MM.1S (cell line): ENCODE measurements at regions not wholly inside any gene's neighbourhood (a gene's known extent, or its start where the extent isn't known, plus 50 kb on each side); places are given as distances from the start of the nearest gene placed in this dataset.

Experiments
- DNase-seq: peaks from one replicate; pipeline ENCODE4 v3.0.0-alpha.2; 2015
- H2AFZ ChIP-seq: fragments of 300-600 bp; sonication (generic); 2 replicates; pipeline ENCODE4 v1.6.0; 2016; ENCODE audit warnings: antibody characterized with exemption, low read length
- H3F3A ChIP-seq: fragments of 300-600 bp; sonication (generic); 2 replicates; pipeline ENCODE4 v1.6.1; 2016; ENCODE audit warnings: mild to moderate bottlenecking, antibody characterized with exemption, low read length, moderate library complexity, mixed read lengths; ENCODE audit not compliant: insufficient read depth
- H3K27ac ChIP-seq: fragments of 300-600 bp; sonication (generic); 2 replicates; pipeline ENCODE4 v1.5.1; 2016; ENCODE audit warnings: mild to moderate bottlenecking, low read length
- H3K27me3 ChIP-seq: fragments of 300-600 bp; sonication (generic); replicated peaks from 2 replicates; pipeline ENCODE4 v1.6.0; 2016; ENCODE audit warnings: low read length; ENCODE audit not compliant: insufficient read depth
- H3K36me3 ChIP-seq: fragments of 300-600 bp; sonication (generic); replicated peaks from 2 replicates; pipeline ENCODE4 v1.6.1; 2016; ENCODE audit warnings: mild to moderate bottlenecking, low read length, mixed read lengths; ENCODE audit not compliant: insufficient read depth
- H3K4me1 ChIP-seq: fragments of 300-600 bp; sonication (generic); 2 replicates; pipeline ENCODE4 v1.6.1; 2016; ENCODE audit warnings: low read length, mixed read lengths
- H3K4me2 ChIP-seq: fragments of 300-600 bp; sonication (generic); 2 replicates; pipeline ENCODE4 v1.6.0; 2016; ENCODE audit warnings: low read depth, low read length
- H3K4me3 ChIP-seq: fragments of 300-600 bp; sonication (generic); 2 replicates; pipeline ENCODE4 v1.5.1; 2016; ENCODE audit warnings: low read length, mixed read lengths
- H3K79me2 ChIP-seq: fragments of 300-600 bp; sonication (generic); 2 replicates; pipeline ENCODE4 v1.6.1; 2016; ENCODE audit warnings: mixed run types, low read length, mixed read lengths
- H3K9ac ChIP-seq: fragments of 300-600 bp; sonication (generic); 2 replicates; pipeline ENCODE4 v1.6.1; 2016; ENCODE audit warnings: low read length, mixed read lengths
- H3K9me2 ChIP-seq: fragments of 300-600 bp; sonication (generic); replicated peaks from 2 replicates; pipeline ENCODE4 v1.6.1; 2016; ENCODE audit warnings: mild to moderate bottlenecking, low read length, mixed read lengths; ENCODE audit not compliant: insufficient read depth
- H3K9me3 ChIP-seq: fragments of 300-600 bp; sonication (generic); replicated peaks from 2 replicates; pipeline ENCODE4 v1.6.1; 2016; ENCODE audit warnings: mild to moderate bottlenecking, low read length, mixed read lengths; ENCODE audit not compliant: insufficient read depth
- H4K20me1 ChIP-seq: fragments of 300-600 bp; sonication (generic); 2 replicates; pipeline ENCODE4 v1.6.1; 2016; ENCODE audit warnings: mild to moderate bottlenecking, low read length, moderate library complexity, mixed read lengths; ENCODE audit not compliant: insufficient read depth
- CTCF ChIP-seq: fragments of 300-600 bp; sonication (generic); IDR thresholded peaks from 2 replicates; pipeline ENCODE4 v1.5.1; 2016; ENCODE audit warnings: antibody characterized with exemption, low read length, mixed read lengths
- EZH2 ChIP-seq: fragments of 300-600 bp; sonication (generic); optimal IDR thresholded peaks from 2 replicates; pipeline ENCODE3; 2017; ENCODE audit warnings: low read depth, mild to moderate bottlenecking, antibody characterized with exemption, low read length, mixed read lengths
- EZH2phosphoT487 ChIP-seq: fragments of 300-600 bp; sonication (generic); IDR thresholded peaks from 2 replicates; pipeline ENCODE4 v1.6.1; 2018; ENCODE audit warnings: antibody characterized with exemption, low read length

GRCh38 chr5:56388229-56388985 is 155.3 kb upstream of the ANKRD55 start:
- H3K36me3 ChIP-seq: no peaks in the 10 kb centered on the region
- no peak for DNase-seq
- H3K27me3 ChIP-seq: no peaks in the 10 kb centered on the region
- H3K9me3 ChIP-seq: no peaks in the 10 kb centered on the region
- H2AFZ ChIP-seq: no peak overlapping the region
- H3K27ac ChIP-seq: no peak overlapping the region
- no peak overlapping the region for H3K4me3 ChIP-seq
- H3F3A ChIP-seq: no peaks in the 10 kb centered on the region
- H3K4me2 ChIP-seq: no peak overlapping the region
- no peaks in the 10 kb centered on the region for H4K20me1 ChIP-seq
- TF ChIP-seq EZH2 (no peak), CTCF (no peak), EZH2phosphoT487 (no peak)
- no peak overlapping the region for H3K9ac ChIP-seq
- H3K9me2 ChIP-seq: no peaks in the 10 kb centered on the region
- no peaks in the 10 kb centered on the region for H3K79me2 ChIP-seq
- H3K4me1 ChIP-seq: no peaks in the 10 kb centered on the region

GRCh38 chr5:56386046-56386445 is 152.9 kb upstream of the ANKRD55 start:
- Histone ChIP-seq H3F3A (no peaks in the 10 kb centered on the region), H3K27me3 (no peaks in the 10 kb centered on the region), H3K79me2 (no peaks in the 10 kb centered on the region), H3K36me3 (no peaks in the 10 kb centered on the region), H4K20me1 (no peaks in the 10 kb centered on the region), H3K4me2 (no peak overlapping the region), H3K9ac (no peak overlapping the region), H3K4me3 (no peak overlapping the region), H3K4me1 (no peaks in the 10 kb centered on the region), H3K9me3 (no peaks in the 10 kb centered on the region), H3K27ac (no peak overlapping the region), H2AFZ (no peak overlapping the region), H3K9me2 (no peaks in the 10 kb centered on the region)
- TF ChIP-seq EZH2: no peak
- TF ChIP-seq CTCF: no peak
- TF ChIP-seq EZH2phosphoT487: no peak
- DNase-seq: no peak

GRCh38 chr5:56384186-56384585 is 151.1 kb upstream of the ANKRD55 start:
- no peak overlapping the region for H3K9ac ChIP-seq
- no peak for DNase-seq
- no peaks in the 10 kb centered on the region for H3K4me1 ChIP-seq
- H3K9me3 ChIP-seq: no peaks in the 10 kb centered on the region
- no peak overlapping the region for H3K4me2 ChIP-seq
- H3K27ac ChIP-seq: no peak overlapping the region
- H3K4me3 ChIP-seq: no peak overlapping the region
- no peaks in the 10 kb centered on the region for H3K27me3 ChIP-seq
- no peaks in the 10 kb centered on the region for H3K36me3 ChIP-seq
- no peaks in the 10 kb centered on the region for H3K9me2 ChIP-seq
- no peak overlapping the region for H2AFZ ChIP-seq
- no peaks in the 10 kb centered on the region for H3F3A ChIP-seq
- no peak for TF ChIP-seq EZH2
- TF ChIP-seq EZH2phosphoT487: no peak
- TF ChIP-seq CTCF: no peak
- no peaks in the 10 kb centered on the region for H4K20me1 ChIP-seq
- H3K79me2 ChIP-seq: no peaks in the 10 kb centered on the region
